ENCODE measurements at regions not wholly inside any gene's neighbourhood (a gene's known extent, or its start where the extent isn't known, plus 50 kb on each side); places are given as distances from the start of the nearest gene placed in this dataset.

- intact Hi-C loops (cut with DNase I): no loop called here
- Histone ChIP-seq H3K9ac (ENCODE audit: low read depth in 2 of 2, low read length in 2 of 2) (no peak overlapping the region), H3K4me1 (no peaks in the 10 kb centered on the region), H3K36me3 (no peaks in the 10 kb centered on the region), H3K4me3 (no peak overlapping the region), H3K27me3 (no peaks in the 10 kb centered on the region), H3K9me3 (no peaks in the 10 kb centered on the region), H3K27ac (no peak overlapping the region)
- no peak for TF ChIP-seq CTCF (IDR thresholded peaks at IDR 0.05)
- DNase-seq: no peak
Measured at GRCh38 chr11:42528911-42529310, 782.9 kb upstream of the API5 start.

- H3K36me3 ChIP-seq: no peaks in the 10 kb centered on the region
- no peaks in the 10 kb centered on the region for H3K9me3 ChIP-seq
- H3K9ac ChIP-seq (ENCODE audit: low read depth in 2 of 2, low read length in 2 of 2): no peak overlapping the region
- H3K4me1 ChIP-seq: no peaks in the 10 kb centered on the region
- H3K27me3 ChIP-seq: no peaks in the 10 kb centered on the region
- no peak overlapping the region for H3K27ac ChIP-seq
- H3K4me3 ChIP-seq: no peak overlapping the region
- no peak for DNase-seq
- no peak for TF ChIP-seq CTCF (IDR thresholded peaks at IDR 0.05)
- intact Hi-C loops (cut with DNase I): no loop called here
Measured at GRCh38 chr11:42536611-42537360, 775.0 kb upstream of the API5 start.

- Histone ChIP-seq H3K9me3 (no peaks in the 10 kb centered on the region), H3K4me3 (no peak overlapping the region), H3K36me3 (no peaks in the 10 kb centered on the region), H3K4me1 (no peaks in the 10 kb centered on the region), H3K27ac (no peak overlapping the region), H3K27me3 (no peaks in the 10 kb centered on the region), H3K9ac (ENCODE audit: low read depth in 2 of 2, low read length in 2 of 2) (no peak overlapping the region)
- DNase-seq: no peak
- intact Hi-C loops (cut with DNase I): no loop called here
- no peak for TF ChIP-seq CTCF (IDR thresholded peaks at IDR 0.05)
Measured at GRCh38 chr11:42542336-42542735, 769.5 kb upstream of the API5 start.

GRCh38 chr11:42543844-42544419, 767.9 kb upstream of the API5 start:
- no peak for TF ChIP-seq CTCF (IDR thresholded peaks at IDR 0.05)
- Histone ChIP-seq H3K36me3 (no peaks in the 10 kb centered on the region), H3K9me3 (no peaks in the 10 kb centered on the region), H3K9ac (ENCODE audit: low read depth in 2 of 2, low read length in 2 of 2) (no peak overlapping the region), H3K27me3 (no peaks in the 10 kb centered on the region), H3K4me1 (no peaks in the 10 kb centered on the region), H3K27ac (no peak overlapping the region), H3K4me3 (no peak overlapping the region)
- intact Hi-C loops (cut with DNase I): no loop called here
- DNase-seq: no peak

- Histone ChIP-seq H3K27me3 (no peaks in the 10 kb centered on the region), H3K27ac (no peak overlapping the region), H3K36me3 (no peaks in the 10 kb centered on the region), H3K4me1 (no peaks in the 10 kb centered on the region), H3K9me3 (no peaks in the 10 kb centered on the region), H3K9ac (ENCODE audit: low read depth in 2 of 2, low read length in 2 of 2) (no peak overlapping the region), H3K4me3 (no peak overlapping the region)
- intact Hi-C loops (cut with DNase I): no loop called here
- DNase-seq: no peak
- TF ChIP-seq CTCF (IDR thresholded peaks at IDR 0.05): no peak
Measured at GRCh38 chr11:42544726-42545125, 767.1 kb upstream of the API5 start.
